KMS-11 (cell line): ENCODE measurements at regions not wholly inside any gene's neighbourhood (a gene's known extent, or its start where the extent isn't known, plus 50 kb on each side); places are given as distances from the start of the nearest gene placed in this dataset.

Experiments used
- H2AFZ ChIP-seq: fragments of 200-600 bp; sonication (generic); 2 replicates; pipeline ENCODE4 v1.6.1; 2016; ENCODE audit warnings: antibody characterized with exemption, mixed run types, low read depth
- H3K27ac ChIP-seq: fragments of 200-600 bp; sonication (generic); 2 replicates; pipeline ENCODE4 v1.6.1; 2016; ENCODE audit warnings: mild to moderate bottlenecking, mixed run types
- H3K27me3 ChIP-seq: fragments of 200-600 bp; sonication (generic); 2 replicates; pipeline ENCODE4 v1.6.1; 2017; ENCODE audit warnings: mild to moderate bottlenecking, low read depth, mixed run types, moderate library complexity; ENCODE audit not compliant: insufficient read depth
- H3K36me3 ChIP-seq: fragments of 200-600 bp; sonication (generic); 2 replicates; pipeline ENCODE4 v1.6.1; 2017; ENCODE audit warnings: mild to moderate bottlenecking, mixed run types; ENCODE audit not compliant: insufficient read depth
- H3K4me1 ChIP-seq: fragments of 200-600 bp; sonication (generic); 2 replicates; pipeline ENCODE4 v1.6.1; 2016; ENCODE audit warnings: mild to moderate bottlenecking, low read depth, mixed run types; ENCODE audit not compliant: poor library complexity, severe bottlenecking
- H3K4me2 ChIP-seq: fragments of 200-600 bp; sonication (generic); 2 replicates; pipeline ENCODE4 v1.7.0; 2016; ENCODE audit warnings: mild to moderate bottlenecking, mixed run types
- H3K4me3 ChIP-seq: fragments of 200-600 bp; sonication (generic); IDR thresholded peaks from 2 replicates; pipeline ENCODE4 v1.6.1; 2017; ENCODE audit warnings: low read depth, low read length, mixed read lengths; ENCODE audit not compliant: insufficient read depth
- H3K79me2 ChIP-seq: fragments of 200-600 bp; sonication (generic); 2 replicates; pipeline ENCODE4 v1.6.1; 2016; ENCODE audit warnings: low read depth, mixed run types; ENCODE audit not compliant: insufficient read depth
- H3K9ac ChIP-seq: fragments of 200-600 bp; sonication (generic); 2 replicates; pipeline ENCODE4 v1.6.1; 2016; ENCODE audit warnings: mild to moderate bottlenecking, mixed run types
- H4K20me1 ChIP-seq: fragments of 200-600 bp; sonication (generic); 2 replicates; pipeline ENCODE4 v1.6.1; 2016; ENCODE audit warnings: mild to moderate bottlenecking, mixed run types; ENCODE audit not compliant: insufficient read depth
- TF ChIP-seq, protein P1 (sequence below): fragments of 200-600 bp; sonication (generic); conservative IDR thresholded peaks from 2 replicates; pipeline ENCODE4 v1.6.1; 2017; ENCODE audit warnings: low read depth, mild to moderate bottlenecking, antibody characterized with exemption, low read length, moderate library complexity, mixed read lengths

DNA sequence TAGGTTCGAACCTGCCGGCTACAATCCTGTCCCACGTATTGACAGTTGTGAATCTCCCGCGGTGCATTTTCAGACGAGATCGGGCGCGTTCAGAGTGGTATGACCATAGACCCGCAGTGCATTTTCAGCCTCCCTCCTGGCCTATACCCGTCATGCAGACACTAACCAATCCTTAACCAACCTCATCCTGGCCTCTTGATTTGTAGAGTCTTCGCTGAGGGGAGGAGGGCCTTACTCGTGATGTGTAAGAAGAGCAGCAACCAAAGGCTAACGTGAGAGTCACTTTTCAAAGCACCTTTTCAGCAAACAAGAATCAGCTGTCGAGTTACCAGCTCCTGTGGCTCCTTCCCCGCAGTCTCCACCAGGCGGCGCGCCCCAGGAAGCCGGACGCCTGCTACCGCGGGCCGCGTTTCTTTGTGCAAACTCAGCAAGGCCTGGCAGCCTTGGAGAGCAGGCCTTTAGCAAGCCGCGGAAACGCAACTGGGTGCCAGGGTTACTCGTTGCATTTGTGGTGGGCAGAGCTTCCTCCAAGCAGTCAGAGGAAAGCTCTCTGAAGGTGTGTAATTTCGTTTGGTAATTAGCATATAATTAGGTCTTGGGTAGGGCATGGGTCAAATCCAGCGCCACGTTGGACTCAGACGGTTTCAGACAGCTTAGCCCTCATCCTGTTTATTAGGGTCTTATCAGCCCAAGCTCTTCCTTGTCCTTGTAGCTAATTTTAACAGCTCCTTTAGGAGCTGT is 139.8 kb downstream of the OR2B2 start:
- no peak overlapping the region for H3K9ac ChIP-seq
- H3K4me1 ChIP-seq = no peaks in the 10 kb centered on the region
- H2AFZ ChIP-seq = peak overlapping the region; percentile 48
- H3K36me3 ChIP-seq = no peaks in the 10 kb centered on the region
- H3K4me3 ChIP-seq = no peak overlapping the region
- H4K20me1 ChIP-seq = no peaks in the 10 kb centered on the region
- H3K4me2 ChIP-seq = 0 out of 2 replicates have a peak overlapping the region, but pooled peaks have one; percentile 8
- no peak overlapping the region for H3K27ac ChIP-seq
- H3K79me2 ChIP-seq = no peaks in the 10 kb centered on the region
- H3K27me3 ChIP-seq = no peaks in the 10 kb centered on the region
- TF ChIP-seq, protein P1, sequence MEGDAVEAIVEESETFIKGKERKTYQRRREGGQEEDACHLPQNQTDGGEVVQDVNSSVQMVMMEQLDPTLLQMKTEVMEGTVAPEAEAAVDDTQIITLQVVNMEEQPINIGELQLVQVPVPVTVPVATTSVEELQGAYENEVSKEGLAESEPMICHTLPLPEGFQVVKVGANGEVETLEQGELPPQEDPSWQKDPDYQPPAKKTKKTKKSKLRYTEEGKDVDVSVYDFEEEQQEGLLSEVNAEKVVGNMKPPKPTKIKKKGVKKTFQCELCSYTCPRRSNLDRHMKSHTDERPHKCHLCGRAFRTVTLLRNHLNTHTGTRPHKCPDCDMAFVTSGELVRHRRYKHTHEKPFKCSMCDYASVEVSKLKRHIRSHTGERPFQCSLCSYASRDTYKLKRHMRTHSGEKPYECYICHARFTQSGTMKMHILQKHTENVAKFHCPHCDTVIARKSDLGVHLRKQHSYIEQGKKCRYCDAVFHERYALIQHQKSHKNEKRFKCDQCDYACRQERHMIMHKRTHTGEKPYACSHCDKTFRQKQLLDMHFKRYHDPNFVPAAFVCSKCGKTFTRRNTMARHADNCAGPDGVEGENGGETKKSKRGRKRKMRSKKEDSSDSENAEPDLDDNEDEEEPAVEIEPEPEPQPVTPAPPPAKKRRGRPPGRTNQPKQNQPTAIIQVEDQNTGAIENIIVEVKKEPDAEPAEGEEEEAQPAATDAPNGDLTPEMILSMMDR = peak; percentile 84

DNA sequence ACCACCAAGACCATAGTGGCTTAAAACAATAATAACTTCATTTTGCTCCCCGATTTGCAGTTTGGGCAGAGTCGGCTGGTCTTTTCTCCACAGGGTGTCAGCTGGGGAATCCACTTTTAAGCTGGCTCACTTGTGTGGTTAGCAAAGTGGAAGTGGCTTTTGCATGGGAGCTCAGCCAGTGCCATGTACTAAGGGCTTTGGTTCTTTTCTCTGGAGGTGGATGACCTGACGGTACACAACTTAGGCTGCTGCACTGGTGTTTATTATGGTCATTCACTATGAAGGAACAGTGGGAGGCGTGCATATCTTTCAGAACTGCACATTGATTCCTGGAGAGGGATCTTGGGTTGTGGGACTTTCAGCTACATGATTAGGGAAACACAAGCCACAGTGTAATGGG is 141.0 kb downstream of the OR2B2 start:
- no peaks in the 10 kb centered on the region for H4K20me1 ChIP-seq
- no peak overlapping the region for H3K27ac ChIP-seq
- no peak overlapping the region for H3K4me3 ChIP-seq
- H3K4me1 ChIP-seq = no peaks in the 10 kb centered on the region
- no peaks in the 10 kb centered on the region for H3K79me2 ChIP-seq
- no peak overlapping the region for H3K9ac ChIP-seq
- no peak overlapping the region for H2AFZ ChIP-seq
- TF ChIP-seq, protein P1 = no peak
- H3K4me2 ChIP-seq = no peak overlapping the region
- no peaks in the 10 kb centered on the region for H3K36me3 ChIP-seq
- no peaks in the 10 kb centered on the region for H3K27me3 ChIP-seq

DNA sequence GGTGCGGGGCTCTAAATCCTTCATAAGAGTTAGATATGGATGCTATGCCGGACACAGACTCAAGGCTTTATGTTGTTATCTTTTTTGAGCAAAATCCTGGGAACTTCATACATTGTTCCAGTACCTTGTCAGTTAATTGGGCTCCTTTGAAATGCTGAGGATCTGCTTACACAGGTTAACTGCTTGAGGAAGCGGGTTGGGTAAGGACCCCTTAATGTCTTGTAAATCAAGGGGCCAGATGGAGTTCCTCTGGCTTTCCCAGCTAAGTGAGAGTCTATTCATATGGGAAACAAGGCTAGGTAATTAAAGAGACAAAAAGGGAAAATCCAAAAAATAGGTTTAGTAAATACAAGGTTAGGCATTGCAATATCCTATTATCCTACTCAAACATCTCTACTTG is 141.5 kb downstream of the OR2B2 start:
- H3K36me3 ChIP-seq = no peaks in the 10 kb centered on the region
- no peaks in the 10 kb centered on the region for H4K20me1 ChIP-seq
- no peak overlapping the region for H3K4me3 ChIP-seq
- no peak overlapping the region for H2AFZ ChIP-seq
- no peak overlapping the region for H3K4me2 ChIP-seq
- H3K27ac ChIP-seq = no peak overlapping the region
- no peaks in the 10 kb centered on the region for H3K27me3 ChIP-seq
- TF ChIP-seq, protein P1 = no peak
- H3K79me2 ChIP-seq = no peaks in the 10 kb centered on the region
- H3K9ac ChIP-seq = no peak overlapping the region
- no peaks in the 10 kb centered on the region for H3K4me1 ChIP-seq

DNA sequence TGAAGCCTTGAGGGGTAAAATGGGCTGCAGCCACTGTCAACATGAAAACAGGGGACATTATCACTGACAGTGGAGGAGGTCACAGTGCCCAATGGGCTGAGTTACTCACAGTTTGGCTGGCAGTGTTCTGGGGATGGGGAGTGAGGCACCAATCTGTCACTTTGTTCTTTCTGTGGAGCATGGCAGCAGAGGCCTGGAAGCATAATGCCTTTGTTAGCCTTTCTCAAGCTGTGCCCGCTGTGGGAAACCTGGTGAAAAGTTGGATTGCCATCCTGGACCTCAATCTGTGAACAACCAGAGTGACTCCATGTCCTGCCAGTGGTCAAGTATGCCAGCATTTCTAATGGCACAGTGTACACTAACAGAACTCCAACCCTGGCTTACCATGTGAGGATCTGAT is 143.6 kb downstream of the OR2B2 start:
- H2AFZ ChIP-seq = no peak overlapping the region
- no peaks in the 10 kb centered on the region for H3K4me1 ChIP-seq
- TF ChIP-seq, protein P1 = no peak
- no peak overlapping the region for H3K4me3 ChIP-seq
- H3K27ac ChIP-seq = no peak overlapping the region
- no peak overlapping the region for H3K9ac ChIP-seq
- no peak overlapping the region for H3K4me2 ChIP-seq
- no peaks in the 10 kb centered on the region for H3K79me2 ChIP-seq
- no peaks in the 10 kb centered on the region for H3K36me3 ChIP-seq
- H3K27me3 ChIP-seq = no peaks in the 10 kb centered on the region
- H4K20me1 ChIP-seq = no peaks in the 10 kb centered on the region
